G401 (cell line): ENCODE measurements at regions not wholly inside any gene's neighbourhood (a gene's known extent, or its start where the extent isn't known, plus 50 kb on each side); places are given as distances from the start of the nearest gene placed in this dataset.
"Not testable (repeated sequence)": the region's sequence is repeated elsewhere in the genome, so short reads cannot be mapped to it uniquely, and the experiment has no call there.

Source experiments
- DNase-seq: peaks from one replicate; pipeline ENCODE4 v3.0.0-alpha.2; 2015; ENCODE audit warnings: low spot score
- in situ Hi-C: cut with HindIII; loops from 2 replicates; pipeline ENCODE4 v1.10.0; 2016; ENCODE audit warnings: low sequenced_read_pairs, mixed read lengths

DNA sequence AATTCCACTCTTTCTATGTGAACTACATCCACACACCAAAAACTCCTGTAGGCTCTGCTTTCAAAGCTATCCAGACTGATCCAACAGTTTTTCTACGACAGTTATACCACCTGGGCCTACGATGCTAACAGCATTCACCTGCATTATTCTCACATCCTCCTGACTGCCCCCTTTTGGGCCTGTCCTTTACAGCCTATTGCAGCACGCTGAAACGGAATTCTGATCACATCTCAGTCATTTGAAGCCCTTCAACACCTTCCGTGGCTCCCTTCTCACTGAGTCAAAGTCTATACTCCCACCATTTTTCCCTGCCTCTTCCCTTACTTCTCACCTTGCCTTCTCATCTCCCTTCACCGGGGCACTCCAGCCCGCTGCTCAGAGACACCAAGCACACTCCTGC is 791.3 kb upstream of the KIRREL3 start:
- no peak for DNase-seq
- in situ Hi-C loops = no loop called here

DNA sequence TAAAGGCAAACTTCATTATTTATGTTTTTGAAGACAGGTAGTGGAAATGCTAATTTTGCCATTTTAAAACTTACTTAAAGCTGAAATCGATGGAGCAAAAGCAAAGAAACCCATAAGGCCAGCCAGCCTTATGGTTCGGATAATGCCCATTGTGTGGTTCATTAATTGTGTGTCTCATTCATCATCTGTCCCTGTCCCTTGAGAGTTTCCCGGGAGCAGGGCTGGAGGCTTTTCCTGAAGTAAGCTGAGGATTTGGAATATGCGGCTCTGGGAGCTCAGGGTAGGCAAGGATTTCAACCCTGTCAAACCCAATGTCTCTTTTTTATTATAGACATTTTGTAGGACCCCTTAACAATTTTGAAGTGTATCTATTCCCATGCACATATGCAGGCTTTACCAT is 790.0 kb upstream of the KIRREL3 start:
- DNase-seq = no peak
- in situ Hi-C loops = no loop called here

DNA sequence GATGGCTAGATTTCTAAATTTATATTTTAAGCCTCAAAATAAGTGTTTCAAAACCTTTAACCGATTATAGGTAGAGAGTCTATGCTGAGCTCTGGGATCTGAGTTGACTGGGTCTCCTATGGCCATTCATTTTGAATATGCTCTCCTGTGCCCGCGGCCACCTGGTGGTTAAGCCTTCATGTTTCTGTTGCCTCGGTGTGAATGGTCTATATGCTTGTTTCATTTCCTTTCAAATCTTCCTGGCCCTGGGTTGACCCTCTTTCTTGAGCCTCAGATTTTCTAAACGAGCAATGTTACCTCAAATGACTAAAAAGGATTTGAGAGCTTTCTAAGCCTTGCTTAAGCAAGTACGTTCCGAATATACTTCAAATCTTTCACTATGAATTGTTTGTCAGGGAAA is 789.4 kb upstream of the KIRREL3 start:
- no peak for DNase-seq
- in situ Hi-C loops = no loop called here

DNA sequence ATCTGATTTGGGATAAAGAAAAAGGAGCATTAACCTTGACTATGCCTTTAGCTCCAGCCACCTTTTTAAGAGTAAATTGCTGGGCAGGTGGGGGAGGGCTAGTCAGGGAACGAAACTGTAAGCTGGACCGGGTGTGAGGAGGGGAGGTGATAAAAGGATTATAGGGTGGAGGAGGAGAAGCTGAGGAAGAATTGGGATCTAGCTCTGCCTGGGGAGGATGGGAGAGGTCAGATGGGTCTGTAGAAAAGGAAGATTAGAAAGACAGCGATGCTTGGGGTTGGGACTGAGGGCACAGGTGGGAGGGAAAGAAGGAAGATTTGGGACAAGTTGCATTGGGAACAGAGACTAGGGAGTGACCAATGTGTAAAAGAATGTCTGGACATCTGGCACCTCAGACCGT is 772.4 kb upstream of the KIRREL3 start:
- DNase-seq, in situ Hi-C loops: not testable (repeated sequence)

DNA sequence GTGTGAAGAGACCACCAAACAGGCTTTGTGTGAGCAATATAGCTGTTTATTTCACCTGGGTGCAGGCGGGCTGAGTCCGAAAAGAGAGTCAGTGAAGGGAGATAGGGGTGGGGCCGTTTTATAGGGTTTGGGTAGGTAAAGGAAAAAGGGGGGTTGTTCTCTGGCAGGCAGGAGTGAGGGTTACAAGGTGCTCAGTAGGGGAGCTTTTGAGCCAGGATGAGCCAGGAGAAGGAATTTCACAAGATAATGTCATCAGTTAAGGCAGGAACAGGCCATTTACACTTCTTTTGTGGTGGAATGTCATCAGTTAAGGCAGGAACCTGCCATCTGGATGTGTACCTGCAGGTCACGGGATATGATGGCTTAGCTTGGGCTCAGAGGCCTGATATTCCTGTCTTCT is 768.4 kb upstream of the KIRREL3 start:
- in situ Hi-C loops, DNase-seq: not testable (repeated sequence)

DNA sequence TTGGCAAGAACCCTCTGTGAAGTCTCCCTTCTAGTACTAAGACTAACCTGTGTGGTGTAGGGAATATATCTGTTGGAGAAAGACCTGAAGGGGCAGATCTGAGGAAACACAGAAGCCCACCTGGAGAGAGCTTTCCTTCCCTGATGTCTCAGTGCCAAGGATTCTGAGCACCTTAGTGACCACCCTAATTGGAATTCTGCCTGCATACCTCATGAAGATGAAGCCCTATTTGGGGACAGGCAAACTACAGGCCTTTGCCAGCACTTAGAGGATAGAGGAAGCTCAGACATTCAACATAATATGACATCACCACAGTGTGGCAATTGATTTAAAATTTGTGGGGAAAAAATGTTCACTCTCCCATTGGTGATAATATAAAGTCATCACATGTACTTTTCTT is 766.2 kb upstream of the KIRREL3 start:
- in situ Hi-C loops = no loop called here
- no peak for DNase-seq

DNA sequence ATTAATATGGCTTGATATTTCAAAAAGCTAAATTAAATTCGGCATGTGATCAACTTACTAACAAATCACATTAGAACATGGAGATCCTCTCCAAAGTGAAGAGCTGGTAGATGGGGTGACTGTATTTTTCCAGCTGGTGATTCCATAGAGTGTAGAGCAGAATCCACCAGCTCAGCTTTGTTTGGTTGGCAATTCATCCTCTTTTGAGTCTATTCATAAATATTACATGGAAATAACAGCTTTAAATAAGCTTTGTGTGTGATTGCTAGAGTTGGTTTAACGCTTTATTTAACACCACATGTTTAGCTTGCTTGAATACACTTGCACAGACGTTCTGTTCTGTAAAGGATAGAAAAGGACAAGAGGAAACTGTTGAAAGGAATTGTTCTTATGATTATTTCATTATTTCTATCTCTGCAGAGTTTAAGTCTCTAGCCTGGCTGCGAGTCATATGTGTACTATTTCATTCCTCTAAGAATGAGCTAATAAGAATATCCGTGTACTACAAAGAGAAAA is 738.3 kb upstream of the KIRREL3 start:
- no peak for DNase-seq
- in situ Hi-C loops = no loop called here

DNA sequence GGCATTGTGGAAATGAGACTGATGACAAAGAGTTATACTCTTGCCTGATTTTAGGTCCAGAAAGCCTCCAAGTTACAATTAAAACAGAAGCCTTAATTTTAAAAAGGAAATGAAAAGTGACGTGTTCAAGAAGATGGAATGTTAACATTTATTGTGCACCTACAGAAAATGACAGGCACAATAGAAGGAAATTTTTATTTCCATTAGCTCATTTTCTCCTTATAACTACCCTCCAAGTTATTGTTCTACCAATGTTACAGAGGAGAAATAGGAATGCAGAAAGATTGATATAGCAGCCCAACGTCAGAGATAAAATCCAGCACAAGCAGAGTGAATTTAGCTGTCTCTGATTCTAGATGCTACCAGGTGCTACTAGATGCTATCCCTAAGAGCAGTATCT is 736.9 kb upstream of the KIRREL3 start:
- in situ Hi-C loops = no loop called here
- no peak for DNase-seq

DNA sequence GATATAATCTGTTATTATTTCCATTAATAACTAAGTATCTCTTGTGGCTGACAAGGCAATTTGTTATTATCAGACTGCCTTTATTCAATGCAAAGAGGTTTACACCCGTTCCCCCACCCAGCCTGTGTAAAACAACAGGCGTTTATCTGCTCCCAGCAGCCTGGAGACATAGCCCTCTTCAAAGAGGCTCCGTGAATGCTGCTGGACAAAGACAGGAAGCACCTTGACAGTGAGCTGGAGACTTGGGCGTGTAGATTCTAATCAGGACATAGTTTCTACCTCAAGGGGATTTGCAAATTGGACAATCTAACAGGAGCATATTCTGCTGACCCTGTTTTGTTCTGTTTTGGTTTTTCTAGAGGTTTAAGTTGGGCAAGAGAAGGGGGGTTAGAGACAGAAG is 733.0 kb upstream of the KIRREL3 start:
- no peak for DNase-seq
- in situ Hi-C loops = no loop called here

DNA sequence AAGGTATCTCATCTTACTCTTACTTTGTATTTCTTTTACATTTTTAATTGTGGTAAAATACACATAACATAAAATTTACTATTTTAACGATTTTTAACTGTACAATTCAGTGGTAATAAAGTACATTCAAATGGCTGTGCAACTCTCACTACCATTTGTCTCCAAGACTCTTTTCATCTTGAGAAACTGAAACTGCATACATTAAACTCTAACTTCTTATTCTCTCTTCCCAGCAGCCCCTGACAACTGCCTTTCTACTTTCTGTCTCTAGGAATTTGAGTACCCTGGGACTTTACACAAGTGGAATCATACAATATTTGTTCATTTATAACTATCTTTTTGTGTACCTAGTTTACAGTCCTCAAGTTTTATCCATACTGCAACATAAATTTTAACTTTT is 725.8 kb upstream of the KIRREL3 start:
- in situ Hi-C loops = no loop called here
- DNase-seq = no peak

DNA sequence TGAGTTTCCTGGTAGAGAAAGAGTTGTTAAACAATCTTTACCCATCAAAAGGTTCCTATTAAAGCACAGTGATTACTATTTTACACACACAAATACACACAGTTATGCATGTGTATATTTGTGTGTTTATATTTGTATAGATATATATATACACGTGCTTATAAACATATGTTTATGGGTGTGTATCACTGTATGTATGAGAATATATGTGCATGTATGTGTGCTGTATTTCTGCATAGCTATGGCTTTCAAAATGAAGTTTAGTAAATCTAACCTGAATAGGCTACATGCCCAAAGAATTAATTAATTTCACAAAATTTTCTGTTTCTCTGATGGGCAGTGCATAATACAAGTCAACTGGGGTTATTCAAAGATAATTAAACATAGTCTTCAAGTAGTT is 723.1 kb upstream of the KIRREL3 start:
- in situ Hi-C loops = no loop called here
- no peak for DNase-seq

DNA sequence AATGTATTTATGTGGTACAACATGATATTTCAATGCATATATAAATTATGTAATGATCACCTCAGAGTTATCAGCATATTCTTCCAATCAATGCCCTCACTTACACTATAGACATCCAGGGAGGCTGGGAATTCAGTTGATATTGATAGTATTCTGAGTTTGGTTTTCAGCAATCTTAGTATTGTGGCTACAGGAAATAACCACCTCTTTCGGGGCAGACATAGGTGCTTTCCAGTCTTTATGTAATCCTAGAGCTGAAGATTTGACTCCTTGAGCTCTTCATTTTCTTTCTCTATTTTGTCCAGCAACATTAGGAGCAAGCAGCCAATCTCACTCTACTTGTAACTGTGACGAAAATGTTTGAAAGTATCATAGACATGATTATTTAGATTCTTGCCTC is 712.7 kb upstream of the KIRREL3 start:
- in situ Hi-C loops = no loop called here
- no peak for DNase-seq

DNA sequence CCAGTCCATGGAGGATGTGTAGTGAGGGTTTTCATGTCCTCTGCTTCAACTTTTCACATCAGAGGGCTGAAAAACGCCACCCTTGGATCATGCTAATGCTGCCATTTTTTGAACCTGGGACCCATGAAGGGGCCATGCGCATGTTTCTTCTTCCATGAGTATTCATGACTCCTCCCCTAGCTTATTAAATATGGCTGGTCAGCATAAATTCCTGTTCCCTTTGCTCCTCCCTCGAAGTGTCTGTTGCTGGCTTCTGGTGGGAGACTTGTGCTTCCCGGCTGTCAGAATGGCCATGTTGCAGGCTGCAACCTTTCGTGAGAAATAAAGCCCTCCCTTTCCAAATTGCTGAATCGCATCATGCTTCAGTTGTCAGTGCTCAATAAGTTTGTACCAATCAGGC is 711.2 kb upstream of the KIRREL3 start:
- DNase-seq = no peak
- in situ Hi-C loops = no loop called here

DNA sequence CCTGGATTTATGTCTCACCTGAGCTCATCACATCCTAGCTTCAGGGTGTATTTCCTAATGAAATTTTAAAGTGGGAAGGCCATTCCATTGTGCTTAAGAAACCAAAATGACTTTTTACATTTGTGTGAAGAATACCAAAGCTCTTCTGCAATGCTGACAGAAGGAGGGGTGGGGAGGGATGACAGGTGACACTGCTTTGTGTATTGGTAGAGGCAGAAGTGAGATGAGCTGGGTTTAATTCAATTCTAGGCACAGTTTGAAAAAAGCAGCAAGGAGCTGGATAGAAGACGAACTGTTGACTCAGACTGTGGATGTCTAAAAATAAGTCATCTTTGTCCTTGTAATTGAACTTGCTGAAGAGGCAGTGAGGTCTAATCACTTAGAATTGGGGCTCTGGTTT is 710.3 kb upstream of the KIRREL3 start:
- in situ Hi-C loops = no loop called here
- DNase-seq = no peak

DNA sequence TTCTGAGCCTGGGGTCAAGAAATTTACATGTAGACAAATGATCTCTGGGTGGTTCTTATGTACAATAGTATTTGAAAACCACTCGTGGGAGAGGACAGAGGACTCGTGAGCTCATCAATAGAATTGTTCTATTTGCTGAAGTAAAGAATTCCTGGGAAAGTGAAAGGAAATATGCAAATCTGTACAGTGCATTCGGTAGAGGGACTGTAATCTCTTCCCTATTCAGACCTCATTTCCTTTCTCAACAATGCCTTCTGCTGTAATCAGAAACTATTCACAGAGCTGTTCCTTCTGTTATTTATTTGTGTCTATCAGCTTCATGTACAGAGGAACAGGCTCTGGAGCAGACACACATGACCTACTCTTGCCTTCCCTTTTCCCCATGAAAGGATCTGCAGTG is 709.4 kb upstream of the KIRREL3 start:
- in situ Hi-C loops = no loop called here

DNA sequence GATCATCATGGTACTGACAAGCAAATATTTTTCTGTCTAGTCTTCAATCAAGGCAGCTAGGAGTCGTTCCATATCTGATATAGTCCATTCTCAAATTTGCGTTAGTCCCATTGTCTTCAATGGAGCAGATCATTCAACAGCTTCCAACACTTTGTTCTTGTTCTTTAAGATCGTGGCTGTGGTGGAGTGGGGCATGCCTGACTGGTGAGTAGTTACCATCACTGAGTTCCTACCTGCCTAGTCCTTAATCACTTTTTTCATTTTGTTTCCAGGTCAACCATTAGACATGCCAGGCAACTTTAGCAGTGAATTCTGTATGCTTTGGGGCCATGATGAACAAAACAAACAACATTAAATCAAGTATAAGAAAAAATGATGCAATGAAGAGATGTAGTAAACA is 693.1 kb upstream of the KIRREL3 start:
- DNase-seq = no peak
- in situ Hi-C loops = no loop called here

More for the DNA sequence above, 709.4 kb upstream of the KIRREL3 start:
- DNase-seq = no peak

DNA sequence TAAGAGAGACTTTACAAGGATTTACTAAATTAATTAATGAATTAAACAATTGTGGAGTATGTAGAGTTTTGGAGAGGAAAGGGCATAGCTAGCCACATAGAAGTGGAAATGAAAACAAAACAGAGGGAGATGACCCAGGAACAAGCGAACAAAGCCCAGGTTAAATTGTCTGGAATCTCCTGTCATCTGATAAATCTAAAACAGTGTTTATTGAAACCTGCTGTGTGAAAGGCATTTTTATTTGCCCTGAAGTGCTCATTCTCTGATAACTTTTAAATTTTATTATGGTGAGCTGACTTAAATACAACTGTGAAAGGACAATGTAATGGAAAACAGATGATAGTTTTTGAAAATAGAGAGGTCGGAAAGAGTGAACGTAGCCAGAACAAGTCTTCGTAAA is 682.8 kb upstream of the KIRREL3 start:
- in situ Hi-C loops = no loop called here
- no peak for DNase-seq

DNA sequence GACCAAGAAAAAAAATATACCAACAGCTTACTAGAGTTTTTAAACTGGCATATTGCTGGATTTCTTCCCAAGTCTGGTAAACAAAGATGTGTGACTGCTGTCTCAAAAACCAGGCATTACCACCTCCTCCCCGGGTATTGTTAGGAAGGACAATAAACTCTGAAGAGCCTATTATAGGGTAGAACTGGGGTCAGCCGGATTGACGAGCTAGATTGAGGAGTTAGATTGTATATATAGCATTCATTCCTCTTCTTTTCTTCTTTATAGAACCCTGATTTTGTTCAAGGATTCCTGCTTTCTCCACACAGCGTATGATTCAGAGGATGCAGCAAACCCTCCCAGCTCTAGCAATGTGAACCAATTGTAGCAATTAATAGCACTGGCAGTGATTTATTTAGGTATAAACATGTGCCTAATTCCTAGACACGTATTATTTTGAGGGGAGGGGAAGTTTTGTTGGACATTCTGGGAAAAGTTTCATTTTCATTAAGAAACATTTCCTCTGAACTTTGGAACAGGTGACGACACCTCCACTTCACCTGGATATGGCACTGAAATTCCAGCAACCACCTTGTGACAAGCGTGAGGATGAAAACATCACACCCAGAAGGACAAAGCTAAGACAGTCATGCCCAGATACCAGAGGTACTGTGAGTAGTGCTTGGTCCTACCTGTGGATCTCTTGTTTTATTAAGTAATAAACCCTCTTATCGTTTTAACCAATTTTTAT is 679.4 kb upstream of the KIRREL3 start:
- no peak for DNase-seq
- in situ Hi-C loops = no loop called here

DNA sequence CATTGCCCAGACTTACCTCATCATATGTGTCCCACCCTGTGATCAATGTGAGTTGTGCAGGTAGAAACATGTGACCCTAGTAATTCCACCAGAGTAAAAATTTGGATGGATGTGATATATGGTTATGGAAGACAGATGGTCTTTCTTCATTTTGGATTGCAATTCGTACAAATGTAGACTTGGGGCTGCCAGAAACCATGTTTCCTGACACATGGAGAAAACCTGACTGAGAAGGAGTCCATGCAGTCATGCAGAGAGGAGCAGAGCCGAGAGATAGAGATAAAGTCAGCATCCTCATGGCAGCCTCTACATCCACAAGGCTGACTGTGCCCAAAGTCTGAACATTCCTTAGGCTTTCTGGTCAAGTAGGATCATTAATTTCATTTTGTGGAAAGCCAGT is 678.1 kb upstream of the KIRREL3 start:
- DNase-seq = no peak
- in situ Hi-C loops = no loop called here

DNA sequence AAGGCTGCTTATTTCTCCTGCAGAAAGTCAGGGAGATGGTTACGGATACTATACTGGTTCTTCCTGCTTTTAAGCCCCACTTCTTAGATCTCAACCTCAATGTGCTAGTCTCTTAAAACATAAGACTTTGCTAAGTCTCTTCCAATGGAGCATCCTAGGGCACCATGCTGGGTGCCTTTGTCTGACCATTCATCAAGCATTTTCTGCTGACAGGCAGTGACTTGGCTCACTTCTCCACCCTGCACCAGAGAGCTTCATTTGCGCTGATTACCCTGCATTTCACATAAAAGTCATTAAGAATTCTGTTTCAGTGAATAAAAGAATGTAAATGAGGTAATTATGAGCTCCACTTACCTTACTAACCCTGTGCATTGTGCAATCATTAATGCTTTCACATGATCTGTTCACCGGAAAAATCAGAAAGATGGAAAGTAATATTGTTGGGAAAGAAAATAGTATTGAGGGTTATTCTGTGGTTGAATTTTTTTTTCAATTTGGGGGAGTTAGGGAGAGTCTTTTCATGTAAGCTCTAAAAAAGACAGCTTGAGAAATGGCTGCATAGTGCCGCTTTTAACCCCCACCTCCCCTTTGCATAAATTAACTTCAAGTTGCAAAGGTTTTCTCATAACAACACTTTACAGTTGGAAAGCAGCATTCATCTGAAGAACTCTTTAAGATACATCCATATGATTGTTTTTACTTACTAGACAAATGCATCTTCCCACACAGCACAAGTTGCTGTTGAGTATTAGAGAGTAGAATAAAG is 677.3 kb upstream of the KIRREL3 start:
- in situ Hi-C loops = no loop called here
- no peak for DNase-seq

DNA sequence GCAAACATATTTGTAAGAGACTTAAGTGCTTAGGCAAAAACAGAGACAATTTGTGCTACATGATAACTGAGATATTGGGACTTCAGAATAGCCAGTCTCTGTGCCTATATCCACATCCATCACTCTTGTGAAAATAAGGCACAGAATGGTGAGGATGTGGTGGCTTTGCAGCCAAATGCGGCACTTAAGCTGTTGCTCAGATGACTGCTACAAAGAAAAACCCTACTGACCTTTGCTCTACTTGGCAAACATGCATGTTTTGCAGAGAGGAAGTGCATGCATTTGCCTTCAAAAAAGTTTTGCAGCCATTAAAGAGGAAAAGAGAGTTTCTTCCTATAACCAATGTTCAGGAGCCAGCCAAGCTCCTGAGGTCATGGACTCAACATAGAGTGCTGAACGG is 675.0 kb upstream of the KIRREL3 start:
- DNase-seq = no peak
- in situ Hi-C loops = no loop called here
